GM06990 (cell line): ENCODE measurements at regions not wholly inside any gene's neighbourhood (a gene's known extent, or its start where the extent isn't known, plus 50 kb on each side); places are given as distances from the start of the nearest gene placed in this dataset.
A peak's percentile ranks its signal among the peaks of the same experiment; 100 is the strongest.
"Not testable (repeated sequence)": the region's sequence is repeated elsewhere in the genome, so short reads cannot be mapped to it uniquely, and the experiment has no call there.

Experiments used
- DNase-seq: peaks from one replicate; pipeline ENCODE4 v3.0.0-alpha.2; 2011; ENCODE audit not compliant: insufficient read length; ENCODE audit errors: extremely low read depth
- H3K27me3 ChIP-seq: replicated peaks from 2 replicates; pipeline ENCODE4 v1.6.0; 2011; ENCODE audit warnings: low read length; ENCODE audit not compliant: control insufficient read depth, insufficient read depth
- H3K36me3 ChIP-seq: 2 replicates; pipeline ENCODE4 v1.5.1; 2011; ENCODE audit warnings: low read length; ENCODE audit not compliant: control insufficient read depth, insufficient read depth
- H3K4me3 ChIP-seq: replicated peaks from 2 replicates; pipeline ENCODE4 v1.5.1; 2011; ENCODE audit warnings: low read depth, mild to moderate bottlenecking, control low read depth, low read length
- TF ChIP-seq, protein P1 (sequence below): IDR thresholded peaks from 2 replicates; pipeline ENCODE4 v1.5.1; 2011; ENCODE audit warnings: low read length, control low read depth, mild to moderate bottlenecking, inconsistent platforms; ENCODE audit not compliant: insufficient read depth, poor library complexity, severe bottlenecking

DNA sequence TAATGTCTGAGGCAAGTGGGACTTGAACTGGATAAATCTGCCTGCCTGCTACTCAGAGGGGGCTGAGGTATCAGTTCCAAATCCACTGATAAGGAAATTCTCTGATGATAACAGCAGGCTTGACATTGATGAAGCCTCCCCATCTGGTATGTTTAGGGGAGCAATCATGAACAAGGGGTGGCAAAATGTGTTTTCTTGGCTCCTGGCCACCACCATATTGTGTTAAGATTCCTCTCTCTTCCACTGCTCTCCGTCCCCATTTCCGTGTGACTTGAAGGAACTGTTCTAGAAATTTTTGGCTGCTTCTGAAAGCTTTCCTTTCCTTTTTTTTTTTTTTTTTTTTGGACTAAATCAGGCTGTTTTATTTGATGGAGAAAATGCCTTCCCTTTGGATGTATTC lies 335.3 kb upstream of the NRSN1 start:
- Histone ChIP-seq H3K4me3 (no peak overlapping the region), H3K36me3 (no peaks in the 10 kb centered on the region), H3K27me3 (no peaks in the 10 kb centered on the region)
- TF ChIP-seq, protein P1, sequence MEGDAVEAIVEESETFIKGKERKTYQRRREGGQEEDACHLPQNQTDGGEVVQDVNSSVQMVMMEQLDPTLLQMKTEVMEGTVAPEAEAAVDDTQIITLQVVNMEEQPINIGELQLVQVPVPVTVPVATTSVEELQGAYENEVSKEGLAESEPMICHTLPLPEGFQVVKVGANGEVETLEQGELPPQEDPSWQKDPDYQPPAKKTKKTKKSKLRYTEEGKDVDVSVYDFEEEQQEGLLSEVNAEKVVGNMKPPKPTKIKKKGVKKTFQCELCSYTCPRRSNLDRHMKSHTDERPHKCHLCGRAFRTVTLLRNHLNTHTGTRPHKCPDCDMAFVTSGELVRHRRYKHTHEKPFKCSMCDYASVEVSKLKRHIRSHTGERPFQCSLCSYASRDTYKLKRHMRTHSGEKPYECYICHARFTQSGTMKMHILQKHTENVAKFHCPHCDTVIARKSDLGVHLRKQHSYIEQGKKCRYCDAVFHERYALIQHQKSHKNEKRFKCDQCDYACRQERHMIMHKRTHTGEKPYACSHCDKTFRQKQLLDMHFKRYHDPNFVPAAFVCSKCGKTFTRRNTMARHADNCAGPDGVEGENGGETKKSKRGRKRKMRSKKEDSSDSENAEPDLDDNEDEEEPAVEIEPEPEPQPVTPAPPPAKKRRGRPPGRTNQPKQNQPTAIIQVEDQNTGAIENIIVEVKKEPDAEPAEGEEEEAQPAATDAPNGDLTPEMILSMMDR = no peak
- DNase-seq = no peak

DNA sequence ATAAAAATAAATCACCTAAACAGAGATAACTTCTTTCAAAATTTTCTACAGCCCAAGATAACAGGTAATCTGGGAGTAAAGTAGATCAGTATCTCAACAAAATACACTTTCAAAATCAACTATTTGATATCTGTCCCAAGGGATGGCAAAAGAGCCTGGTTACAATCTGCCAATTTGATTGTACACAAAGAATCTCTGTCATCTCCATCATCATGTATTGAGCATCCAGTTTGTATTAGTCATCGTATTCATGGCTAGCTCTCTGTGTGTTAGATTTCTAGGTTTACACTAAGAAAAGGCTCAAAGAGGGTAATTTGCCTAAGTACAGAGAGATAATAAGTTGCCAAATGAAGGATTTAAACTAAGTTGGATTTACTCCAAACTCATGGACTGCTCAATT lies 329.0 kb upstream of the NRSN1 start:
- TF ChIP-seq, protein P1 = no peak
- H3K36me3 ChIP-seq = no peaks in the 10 kb centered on the region
- no peaks in the 10 kb centered on the region for H3K27me3 ChIP-seq
- no peak for DNase-seq
- no peak overlapping the region for H3K4me3 ChIP-seq

DNA sequence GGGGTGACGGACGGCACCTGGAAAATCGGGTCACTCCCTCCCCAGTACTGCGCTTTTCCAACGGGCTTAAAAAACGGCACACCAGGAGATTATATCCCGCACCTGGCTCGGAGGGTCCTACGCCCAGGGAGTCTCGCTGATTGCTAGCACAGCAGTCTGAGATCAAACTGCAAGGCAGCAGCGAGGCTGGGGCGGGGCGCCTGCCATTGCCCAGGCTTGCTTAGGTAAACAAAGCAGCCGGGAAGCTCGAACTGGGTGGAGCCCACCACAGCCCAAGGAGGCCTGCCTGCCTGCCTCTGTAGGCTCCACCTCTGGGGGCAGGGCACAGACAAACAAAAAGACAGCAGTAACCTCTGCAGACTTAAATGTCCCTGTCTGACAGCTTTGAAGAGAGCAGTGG lies 321.7 kb upstream of the NRSN1 start:
- H3K27me3 ChIP-seq, H3K4me3 ChIP-seq, DNase-seq, H3K36me3 ChIP-seq: not testable (repeated sequence)

- DNase-seq, H3K27me3 ChIP-seq, H3K36me3 ChIP-seq, H3K4me3 ChIP-seq: not testable (repeated sequence)
Observed at GRCh38 chr6:23821141-23821540, 304.9 kb upstream of the NRSN1 start.

GRCh38 chr6:23823421-23823820 lies 302.6 kb upstream of the NRSN1 start:
- no peaks in the 10 kb centered on the region for H3K27me3 ChIP-seq
- TF ChIP-seq, protein P1 = no peak
- H3K36me3 ChIP-seq = no peaks in the 10 kb centered on the region
- DNase-seq = no peak
- no peak overlapping the region for H3K4me3 ChIP-seq

DNA sequence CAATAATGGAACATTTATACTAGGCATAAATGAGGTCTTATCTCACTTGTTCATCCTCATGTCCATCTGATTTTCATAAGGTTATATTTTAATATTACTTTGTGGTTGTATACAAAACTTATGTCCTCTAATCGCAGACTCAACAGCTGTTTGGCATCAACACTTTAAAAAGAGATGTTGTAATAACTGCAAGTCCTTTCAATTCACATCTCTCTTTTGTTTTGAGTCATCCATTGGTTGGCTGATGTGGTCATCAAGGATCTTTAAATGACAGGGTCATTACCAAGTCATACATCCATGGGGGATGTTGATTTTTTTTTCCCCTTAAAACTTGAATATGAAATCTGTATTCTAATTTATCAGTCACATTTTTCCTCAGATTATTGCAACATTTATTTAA lies 299.4 kb upstream of the NRSN1 start:
- H3K4me3 ChIP-seq = no peak overlapping the region
- no peaks in the 10 kb centered on the region for H3K27me3 ChIP-seq
- DNase-seq = peak; percentile 6
- H3K36me3 ChIP-seq = no peaks in the 10 kb centered on the region
- TF ChIP-seq, protein P1 = no peak

DNA sequence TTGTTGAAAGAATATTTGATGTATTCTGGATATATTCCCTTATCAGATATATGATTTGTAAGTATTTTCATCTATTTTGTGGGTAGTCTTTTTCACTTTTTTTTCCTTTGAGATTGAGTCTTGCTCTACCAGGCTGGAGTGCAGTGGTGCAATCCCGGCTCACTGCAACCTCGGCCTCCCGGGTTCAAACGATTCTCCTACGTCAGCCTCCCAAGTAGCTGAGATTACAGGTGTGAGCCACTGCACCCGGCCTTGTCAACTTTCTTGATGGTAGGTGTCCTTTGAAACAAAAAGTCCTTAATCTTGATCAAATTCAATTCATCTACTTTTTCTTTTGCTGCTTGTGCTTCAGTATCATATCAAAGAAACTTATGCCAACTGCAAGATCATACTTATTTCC lies 297.2 kb upstream of the NRSN1 start:
- TF ChIP-seq, protein P1 = no peak
- Histone ChIP-seq H3K4me3 (no peak overlapping the region), H3K27me3 (no peaks in the 10 kb centered on the region), H3K36me3 (no peaks in the 10 kb centered on the region)
- DNase-seq = no peak
